ENCODE measurements at regions not wholly inside any gene's neighbourhood (a gene's known extent, or its start where the extent isn't known, plus 50 kb on each side); places are given as distances from the start of the nearest gene placed in this dataset.

- TF ChIP-seq, protein P1, sequence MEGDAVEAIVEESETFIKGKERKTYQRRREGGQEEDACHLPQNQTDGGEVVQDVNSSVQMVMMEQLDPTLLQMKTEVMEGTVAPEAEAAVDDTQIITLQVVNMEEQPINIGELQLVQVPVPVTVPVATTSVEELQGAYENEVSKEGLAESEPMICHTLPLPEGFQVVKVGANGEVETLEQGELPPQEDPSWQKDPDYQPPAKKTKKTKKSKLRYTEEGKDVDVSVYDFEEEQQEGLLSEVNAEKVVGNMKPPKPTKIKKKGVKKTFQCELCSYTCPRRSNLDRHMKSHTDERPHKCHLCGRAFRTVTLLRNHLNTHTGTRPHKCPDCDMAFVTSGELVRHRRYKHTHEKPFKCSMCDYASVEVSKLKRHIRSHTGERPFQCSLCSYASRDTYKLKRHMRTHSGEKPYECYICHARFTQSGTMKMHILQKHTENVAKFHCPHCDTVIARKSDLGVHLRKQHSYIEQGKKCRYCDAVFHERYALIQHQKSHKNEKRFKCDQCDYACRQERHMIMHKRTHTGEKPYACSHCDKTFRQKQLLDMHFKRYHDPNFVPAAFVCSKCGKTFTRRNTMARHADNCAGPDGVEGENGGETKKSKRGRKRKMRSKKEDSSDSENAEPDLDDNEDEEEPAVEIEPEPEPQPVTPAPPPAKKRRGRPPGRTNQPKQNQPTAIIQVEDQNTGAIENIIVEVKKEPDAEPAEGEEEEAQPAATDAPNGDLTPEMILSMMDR (IDR thresholded peaks at IDR 0.05; ENCODE audit: low read depth, low read length, poor library complexity, severe bottlenecking), result no peak
- TF ChIP-seq EZH2phosphoT487 (IDR thresholded peaks at IDR 0.05; ENCODE audit: borderline replicate concordance, low read length), result no peak
These were observed 245.1 kb upstream of the CIBAR2 start for GRCh38 chr16:85357323-85357722.
